Right cardiac atrium (tissue), 5 donors: ENCODE measurements at regions not wholly inside any gene's neighbourhood (a gene's known extent, or its start where the extent isn't known, plus 50 kb on each side); places are given as distances from the start of the nearest gene placed in this dataset.

Source experiments
- ATAC-seq, 2 donors: fragments of 200-7000 bp; cut with Tn5 transposase; one replicate each; pipeline versions ENCODE4 v1.8.0 to v1.9.1; 2020; ENCODE audit warnings: moderate library complexity in 2 of 2, mild to moderate bottlenecking in 1 of 2
- DNase-seq, 3 donors: peaks; one replicate each; pipeline ENCODE4 v3.0.0-alpha.2; 2020
- H3K27ac ChIP-seq: one replicate; pipeline ENCODE4 v1.5.1; 2013; ENCODE audit warnings: mild to moderate bottlenecking, low read length, control low read depth, moderate library complexity
- H3K27me3 ChIP-seq: one replicate; pipeline ENCODE4 v1.6.1; 2013; ENCODE audit not compliant: control insufficient read depth, insufficient read depth
- H3K4me1 ChIP-seq: one replicate; pipeline ENCODE4 v1.6.1; 2013; ENCODE audit warnings: low read length; ENCODE audit not compliant: control insufficient read depth, insufficient read depth
- H3K4me3 ChIP-seq: one replicate; pipeline ENCODE4 v1.5.1; 2013; ENCODE audit warnings: low read length, control low read depth
- H3K9me3 ChIP-seq: one replicate; pipeline ENCODE4 v1.6.1; 2013; ENCODE audit warnings: low read length; ENCODE audit not compliant: control insufficient read depth
- WGBS: extraction: QIAGEN DNeasy Blood & Tissue Kit; methylation state at CpG from one replicate; pipeline ENCODE4 v1.1.7; 2013; 5-methylcytosine and 5-hydroxymethylcytosine counted together
- intact Hi-C, 4 donors: fragments of 100-400 bp; cut with DNase I; formaldehyde crosslinking; loops; one replicate each; pipeline versions ENCODE4 v1.11.0 to v1.14.0; 2022 to 2023
- donor health status: healthy with polysubstance abuse.
- donor health status: DM: no; HTN: yes; CAD: no.
- donor health status: DM: no; HTN: no; CAD: no.
- donor health status: DM: no; HTN: yes; CAD: no; lungs with severe emphysema.
- donor health status: DM: yes; HTN: yes; CAD: no.

- no peaks in the 10 kb centered on the region for H3K27me3 ChIP-seq
Measured at GRCh38 chr4:120139392-120139791, 72.7 kb upstream of the MAD2L1 start.

GRCh38 chr4:120132935-120133334, 66.3 kb upstream of the MAD2L1 start:
- DNase-seq (no peak), ATAC-seq (no peak)
- Histone ChIP-seq H3K27me3 (no peaks in the 10 kb centered on the region), H3K4me3 (no peak overlapping the region), H3K4me1 (no peaks in the 10 kb centered on the region), H3K9me3 (no peaks in the 10 kb centered on the region), H3K27ac (no peak overlapping the region)
- intact Hi-C loops = no loop called here
- 30% methylated on average over 2 of the region's 2 CpGs for WGBS

More at GRCh38 chr4:120139392-120139791, 72.7 kb upstream of the MAD2L1 start:
- no peak overlapping the region for H3K4me3 ChIP-seq
- DNase-seq = no peak
- H3K9me3 ChIP-seq = no peaks in the 10 kb centered on the region
- no peak overlapping the region for H3K27ac ChIP-seq
- no peak for ATAC-seq
- intact Hi-C loops = no loop called here
- no peaks in the 10 kb centered on the region for H3K4me1 ChIP-seq

GRCh38 chr4:120130786-120131185, 64.1 kb upstream of the MAD2L1 start:
- WGBS = 79% methylated on average over 2 of the region's 2 CpGs
- intact Hi-C loops = no loop called here
- no peaks in the 10 kb centered on the region for H3K4me1 ChIP-seq
- no peaks in the 10 kb centered on the region for H3K27me3 ChIP-seq
- DNase-seq (no peak), ATAC-seq (no peak)
- no peak overlapping the region for H3K4me3 ChIP-seq
- H3K27ac ChIP-seq = no peak overlapping the region
- H3K9me3 ChIP-seq = no peaks in the 10 kb centered on the region
